GM21528 (cell line): ENCODE measurements at regions not wholly inside any gene's neighbourhood (a gene's known extent, or its start where the extent isn't known, plus 50 kb on each side); places are given as distances from the start of the nearest gene placed in this dataset.
"Not testable (repeated sequence)": the region's sequence is repeated elsewhere in the genome, so short reads cannot be mapped to it uniquely, and the experiment has no call there.

Source experiments
- ATAC-seq: cut with Tn5 transposase; IDR thresholded peaks from one replicate; pipeline ENCODE4 v1.9.1; 2021; ENCODE audit warnings: mild to moderate bottlenecking, moderate library complexity; ENCODE audit not compliant: unreplicated experiment, low FRiP score

DNA sequence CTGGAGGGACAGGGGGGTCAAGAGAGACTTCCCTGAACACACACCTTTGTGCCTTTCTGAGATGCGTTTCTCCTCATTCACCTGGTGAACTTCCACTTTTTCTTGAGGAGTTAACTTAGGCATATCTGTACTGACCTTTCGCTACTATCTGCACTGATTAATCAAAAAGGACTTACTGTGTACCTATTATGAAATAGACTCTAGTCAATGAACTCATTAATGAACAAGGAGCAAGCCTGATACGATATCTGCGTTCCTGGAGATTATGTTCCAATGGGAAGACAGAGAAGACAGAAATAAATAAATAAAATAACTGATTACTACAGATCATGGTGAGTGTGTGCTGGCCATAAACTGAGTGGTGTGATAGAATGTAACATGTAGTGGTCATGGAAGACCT is 157.2 kb upstream of the TBL1XR1 start:
- ATAC-seq, result no peak

DNA sequence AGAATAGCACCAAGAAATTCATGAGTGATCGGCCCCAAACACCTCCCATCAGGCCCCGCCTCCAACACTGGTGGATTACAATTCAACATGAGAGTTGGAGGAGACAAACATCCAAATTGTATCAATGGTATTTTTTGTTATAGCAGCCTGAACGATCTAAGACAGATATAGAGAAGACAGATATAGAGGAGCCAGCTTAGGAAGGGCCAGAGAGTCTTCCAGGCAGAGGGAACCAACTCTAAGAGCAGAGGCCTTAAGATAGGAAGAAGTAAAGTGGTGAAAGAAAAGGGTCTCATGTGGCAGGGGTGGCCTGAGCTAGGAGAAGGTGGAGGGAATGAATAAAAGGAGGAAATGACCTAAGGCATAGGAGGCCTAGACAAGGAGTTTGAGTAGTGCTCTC is 158.8 kb upstream of the TBL1XR1 start:
- no peak for ATAC-seq

DNA sequence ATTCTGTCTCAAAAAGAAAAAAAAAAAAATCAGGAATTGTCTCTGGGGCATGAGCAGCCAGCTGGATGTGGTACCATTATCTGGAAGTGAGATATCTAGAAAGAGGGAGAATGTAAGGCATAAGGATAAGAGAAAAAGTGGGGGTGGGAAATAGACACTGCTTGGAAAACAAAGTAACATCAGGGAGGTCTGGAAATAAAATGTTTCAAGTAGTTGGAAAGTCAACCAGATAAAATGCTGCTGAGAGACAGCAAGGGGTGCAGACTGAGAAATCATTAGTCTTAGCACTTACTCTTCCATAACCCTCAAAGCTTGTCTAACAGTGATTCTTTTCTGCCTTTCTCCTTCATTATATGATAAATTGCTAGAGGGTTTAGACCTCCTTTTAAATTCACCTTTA is 159.7 kb upstream of the TBL1XR1 start:
- no peak for ATAC-seq

DNA sequence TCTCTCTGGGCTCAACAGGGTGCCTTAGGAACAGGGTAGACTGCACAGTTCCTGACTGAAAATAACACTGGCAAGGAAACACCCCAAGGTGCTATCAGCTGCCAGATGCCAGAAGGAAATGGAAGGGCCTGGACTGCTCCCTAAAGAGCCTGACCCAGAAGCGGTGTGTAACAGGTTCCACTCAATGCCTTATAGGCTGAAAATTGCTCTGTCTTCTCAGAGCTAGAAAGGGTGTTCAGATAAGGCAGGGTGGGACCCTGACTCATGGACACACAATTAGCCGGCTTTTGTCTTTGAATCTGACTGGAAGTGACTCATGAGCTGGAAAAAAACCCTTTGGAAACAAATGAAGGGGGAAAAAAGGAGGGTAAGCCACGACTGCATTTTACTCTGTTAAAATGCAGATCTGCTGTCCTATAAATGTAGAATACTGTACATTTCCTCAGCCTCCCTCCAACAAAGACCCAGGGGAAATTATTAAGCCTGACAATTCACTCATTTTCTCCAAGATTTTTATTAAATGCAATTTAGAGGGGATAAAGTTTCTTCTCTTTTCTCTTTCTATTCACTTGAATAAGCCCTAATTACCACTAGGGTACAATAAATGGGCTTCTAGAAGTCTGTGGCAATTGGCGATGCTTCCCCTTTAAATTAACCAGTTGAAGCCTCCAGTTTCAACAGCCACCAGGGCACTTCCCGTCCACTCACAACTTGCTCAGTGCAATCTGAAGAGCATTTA is 160.2 kb upstream of the TBL1XR1 start:
- ATAC-seq, result no peak

DNA sequence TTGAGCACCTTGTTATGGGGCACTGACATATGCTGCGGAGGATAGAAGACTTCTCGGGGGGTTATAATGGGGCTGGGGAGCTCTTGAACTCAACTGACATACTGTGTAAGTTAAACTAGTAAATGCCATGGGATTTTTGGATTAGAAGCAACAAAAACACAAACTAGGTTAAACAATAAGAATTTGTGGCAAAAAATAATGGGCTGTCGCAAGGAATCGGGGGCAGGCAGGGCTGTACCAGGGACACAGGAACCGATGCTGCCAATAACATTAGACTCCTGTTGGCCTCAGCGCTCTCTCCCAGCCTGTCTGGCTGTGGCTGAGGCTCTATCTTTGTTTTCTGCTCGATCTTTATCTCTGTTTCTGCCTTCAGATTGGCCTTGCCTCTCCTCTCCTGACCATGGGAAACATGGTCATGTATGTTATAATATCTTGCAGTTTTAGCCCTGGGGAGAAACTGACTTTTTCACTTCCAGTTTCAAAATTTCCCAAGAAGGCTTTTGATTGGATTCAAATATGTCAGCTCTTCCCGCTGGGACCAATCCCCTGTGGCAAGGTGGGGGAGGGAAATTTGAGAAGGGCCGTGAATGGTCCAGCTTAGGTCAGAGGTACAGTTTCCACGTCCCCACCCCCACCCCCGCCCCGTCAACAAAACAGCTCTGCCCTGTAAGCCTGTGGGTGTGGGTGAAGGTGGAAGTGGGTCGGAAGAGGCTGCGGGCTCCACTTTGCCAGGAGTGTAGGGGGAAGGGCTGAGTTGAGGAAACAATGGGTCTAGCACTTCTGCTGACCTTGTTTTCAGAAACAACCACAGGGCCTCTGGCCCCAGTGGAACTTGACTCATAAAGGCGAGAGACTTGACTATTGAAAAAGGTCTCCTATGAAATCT is 161.1 kb upstream of the TBL1XR1 start:
- ATAC-seq, result peak; percentile 56

DNA sequence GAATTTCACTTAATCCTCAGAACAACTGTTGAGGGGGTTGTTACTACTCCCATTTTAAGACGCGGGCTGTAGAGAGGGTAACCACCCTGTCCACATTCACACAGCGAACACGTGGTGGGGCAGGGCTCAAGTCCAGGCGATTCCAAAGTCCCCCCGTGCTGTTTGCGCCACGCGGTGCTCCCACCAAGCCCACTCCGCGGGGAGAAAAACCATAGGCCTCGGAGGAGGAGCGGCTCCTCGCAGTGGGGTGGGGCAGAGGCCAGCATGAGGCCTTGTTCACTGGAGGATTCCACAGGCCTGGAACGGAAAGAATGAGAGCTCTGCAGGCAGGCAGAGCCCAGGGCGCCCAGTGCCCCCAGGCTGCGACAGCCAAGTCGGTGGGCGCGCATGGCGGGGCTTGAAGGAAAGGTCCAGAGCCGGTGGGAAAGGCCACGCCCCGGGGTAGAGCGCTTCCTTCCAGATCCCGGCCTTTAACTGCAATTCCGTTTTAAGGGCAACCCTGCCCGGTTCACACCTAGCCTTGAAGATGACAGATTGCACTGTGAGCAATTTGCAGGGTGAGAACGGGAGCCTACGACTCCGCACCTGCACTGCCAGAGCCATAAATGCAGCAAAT is 161.8 kb upstream of the TBL1XR1 start:
- ATAC-seq, result peak; percentile 23

DNA sequence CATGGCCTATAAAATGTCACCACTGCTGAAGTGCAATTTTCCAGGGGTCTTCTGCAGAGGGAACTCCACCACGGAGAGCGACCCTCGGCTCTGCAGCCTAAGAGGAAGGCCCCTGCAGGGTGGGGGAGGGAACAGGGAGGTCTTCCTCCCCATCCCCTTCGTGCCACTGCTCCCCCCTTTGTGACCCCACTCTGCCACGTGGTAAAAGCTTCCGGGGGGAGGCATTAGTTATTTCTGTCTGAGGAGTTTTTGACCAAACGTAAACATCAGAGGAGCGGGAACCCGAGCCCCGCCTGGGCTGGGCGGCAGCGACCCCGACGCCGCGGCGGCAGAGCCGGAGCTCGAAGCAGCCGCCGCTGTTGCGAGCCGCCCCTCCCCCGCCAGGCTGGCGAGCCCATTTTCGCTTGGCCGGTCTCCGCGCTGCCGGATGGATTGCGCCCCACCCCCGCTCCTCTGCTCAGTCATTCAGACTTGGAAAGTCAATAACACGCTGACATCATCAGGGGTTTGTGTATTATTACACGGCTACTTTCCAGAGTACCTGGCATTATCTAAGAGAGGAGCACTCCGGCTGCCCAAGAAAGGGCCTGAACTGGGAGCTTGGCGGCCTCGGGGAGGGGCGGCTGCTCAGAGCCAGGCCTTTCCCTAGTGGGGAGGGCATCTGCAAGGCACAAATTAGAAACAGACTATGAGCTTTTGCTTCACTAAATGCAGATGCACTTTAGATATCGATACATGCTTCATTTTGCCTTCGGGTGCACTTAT is 162.5 kb upstream of the TBL1XR1 start:
- peak; percentile 76 for ATAC-seq

DNA sequence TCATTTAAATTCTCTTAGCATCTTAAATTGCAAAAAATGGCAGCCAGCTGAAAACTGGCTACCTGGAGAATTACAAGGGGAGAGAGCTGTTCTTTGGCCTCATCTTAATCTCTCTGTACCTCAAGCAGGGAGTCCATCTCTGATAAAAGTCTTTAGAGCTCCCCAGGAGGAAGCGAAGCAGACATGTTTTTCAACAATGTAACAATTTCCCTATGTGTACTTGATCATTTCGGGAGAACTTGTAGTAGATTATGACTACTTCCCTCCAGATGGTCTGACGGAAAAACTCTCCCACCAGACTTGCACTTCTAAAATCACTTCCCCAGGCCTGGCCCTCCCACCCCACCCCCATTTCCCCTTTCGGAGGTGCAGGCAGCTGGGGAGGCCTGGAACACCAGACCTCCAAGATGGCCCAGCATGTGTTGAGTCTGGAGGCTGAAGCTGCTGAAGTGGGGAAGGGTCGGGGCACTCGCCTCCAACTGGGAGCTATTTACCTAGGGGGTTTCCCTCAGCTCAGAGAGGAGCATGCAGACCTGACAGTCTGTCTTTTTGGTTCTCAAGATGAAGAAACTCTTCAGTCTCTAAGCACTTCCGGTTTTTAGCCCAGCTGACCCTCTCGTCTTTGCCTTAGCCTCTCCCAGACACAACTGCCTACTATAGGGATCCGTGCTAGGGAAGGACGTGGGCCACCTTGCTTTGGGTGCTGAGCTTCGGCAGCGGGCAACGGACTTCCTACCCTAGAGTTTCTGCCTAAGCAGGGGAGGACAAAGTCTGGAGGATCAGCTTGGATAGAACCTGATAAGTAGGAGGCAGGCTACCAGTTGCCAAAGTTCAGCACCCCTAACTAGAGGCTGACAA is 164.0 kb upstream of the TBL1XR1 start:
- no peak for ATAC-seq

DNA sequence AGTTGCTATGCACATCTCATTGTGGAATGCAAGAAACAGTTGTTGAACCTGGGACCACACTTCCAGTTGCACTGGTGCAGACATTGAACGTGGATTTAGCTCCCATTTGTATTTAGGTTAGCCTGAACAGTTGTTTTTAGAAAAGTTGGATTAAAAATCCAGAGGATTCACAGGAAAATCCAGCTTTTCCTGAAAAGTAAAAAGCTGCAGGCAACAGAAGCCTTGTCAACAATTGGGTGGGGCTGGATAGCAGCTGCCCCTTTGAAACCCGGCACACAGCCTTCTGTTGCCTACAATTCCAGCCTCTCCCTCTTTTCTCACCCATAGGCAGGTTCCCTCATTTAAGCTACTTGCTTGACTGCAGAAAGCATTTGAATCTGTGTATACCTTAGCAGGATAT is 165.3 kb upstream of the TBL1XR1 start:
- no peak for ATAC-seq

DNA sequence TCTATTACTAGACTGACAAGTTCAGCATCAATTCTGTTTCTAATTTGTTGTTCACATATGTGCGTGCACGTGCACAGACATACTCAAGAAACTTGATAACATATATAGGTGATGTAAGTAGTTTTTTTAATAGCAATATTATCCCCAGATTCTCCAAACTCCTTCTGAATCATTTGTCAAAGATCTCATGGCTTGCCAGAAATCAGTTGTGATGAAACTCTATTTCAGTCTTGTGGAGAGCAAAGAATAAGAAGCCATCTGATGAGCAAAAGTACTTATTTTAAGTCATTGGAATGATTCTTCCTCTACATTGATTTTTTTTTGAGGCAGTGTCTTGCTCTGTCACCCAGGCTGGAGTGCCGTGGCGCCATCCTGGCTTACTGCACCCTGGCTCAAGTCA is 167.0 kb upstream of the TBL1XR1 start:
- no peak for ATAC-seq

DNA sequence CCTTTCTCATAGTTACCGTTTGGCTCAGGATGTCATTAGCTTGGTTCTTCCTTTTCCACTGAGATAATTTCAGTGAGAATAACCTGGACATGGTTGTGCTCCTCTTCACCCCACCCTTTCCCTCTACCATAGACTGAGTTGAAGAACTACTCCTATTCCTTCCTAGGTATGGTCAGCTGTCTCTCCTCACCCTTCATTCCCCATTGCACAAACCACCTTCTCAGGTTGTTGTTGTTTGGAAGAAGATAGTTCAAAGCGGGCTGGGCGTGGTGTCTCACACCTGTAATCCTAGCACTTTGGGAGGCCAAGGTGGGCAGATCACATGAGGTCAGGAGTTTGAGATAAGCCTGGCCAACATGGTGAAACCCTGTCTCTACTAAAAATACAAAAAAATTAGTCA is 168.0 kb upstream of the TBL1XR1 start:
- not testable (repeated sequence) for ATAC-seq

DNA sequence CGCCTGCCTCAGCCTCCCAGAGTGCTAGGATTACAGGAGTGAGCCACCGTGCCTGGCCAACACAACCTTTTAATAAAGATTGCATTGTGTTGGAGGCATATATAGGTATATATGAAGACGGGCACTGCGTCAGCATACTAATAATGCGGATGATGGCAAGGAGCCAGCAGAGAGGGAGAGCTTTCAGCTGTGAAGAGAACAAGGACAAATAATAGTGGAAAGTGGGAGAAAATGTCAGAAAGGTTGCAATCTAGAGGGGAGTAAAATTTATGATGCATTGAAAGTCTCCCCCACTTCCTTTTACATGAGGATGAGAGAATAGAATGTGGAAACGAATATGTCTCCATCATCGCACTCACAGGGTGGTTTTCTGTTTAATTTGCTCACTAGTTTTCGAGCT is 170.5 kb upstream of the TBL1XR1 start:
- no peak for ATAC-seq

DNA sequence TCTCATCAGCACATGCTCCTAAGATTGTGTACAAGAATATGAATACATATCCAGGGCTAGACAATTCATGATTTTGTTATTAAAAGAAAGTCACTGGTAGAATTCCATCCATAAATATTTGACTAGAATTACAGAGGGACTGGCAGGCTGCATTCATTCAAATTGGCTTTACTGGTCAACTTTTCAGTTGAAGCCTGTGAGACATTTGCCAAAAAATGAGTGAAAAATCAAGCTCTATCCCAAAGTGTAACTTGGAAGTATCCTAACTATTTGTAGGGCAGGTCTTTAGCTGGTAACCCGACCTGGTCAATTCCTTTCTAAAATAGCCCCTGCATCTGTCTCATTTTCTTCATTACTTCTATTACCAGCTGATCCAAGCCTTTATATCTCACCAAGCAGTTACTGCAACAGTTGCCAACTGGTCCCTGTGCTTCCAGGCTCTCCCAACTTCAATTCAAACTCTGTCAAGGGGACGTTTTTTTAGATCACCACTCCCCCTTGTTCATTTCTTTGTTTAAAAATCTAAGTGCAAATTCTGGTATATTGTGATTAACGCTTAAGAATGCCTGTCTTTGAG is 173.1 kb upstream of the TBL1XR1 start:
- ATAC-seq, result no peak

DNA sequence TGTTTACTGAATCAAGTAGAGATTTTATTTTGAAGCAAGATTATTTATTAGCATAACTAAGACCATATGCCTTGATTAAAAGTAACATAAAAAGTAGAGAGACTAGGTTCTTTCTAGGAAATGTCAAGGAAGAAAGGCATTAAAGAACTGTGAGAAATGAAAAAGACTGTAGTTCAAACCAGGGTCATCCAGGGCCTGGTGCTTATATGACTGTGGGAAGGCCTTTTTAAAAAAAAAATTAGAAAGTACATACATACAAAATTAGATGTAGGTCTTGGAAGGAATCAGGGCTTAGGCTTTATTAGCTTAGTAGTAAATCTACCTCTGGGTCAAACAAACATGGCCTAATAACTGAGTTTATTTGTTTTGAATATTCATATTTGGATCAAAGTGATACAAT is 173.9 kb upstream of the TBL1XR1 start:
- no peak for ATAC-seq

DNA sequence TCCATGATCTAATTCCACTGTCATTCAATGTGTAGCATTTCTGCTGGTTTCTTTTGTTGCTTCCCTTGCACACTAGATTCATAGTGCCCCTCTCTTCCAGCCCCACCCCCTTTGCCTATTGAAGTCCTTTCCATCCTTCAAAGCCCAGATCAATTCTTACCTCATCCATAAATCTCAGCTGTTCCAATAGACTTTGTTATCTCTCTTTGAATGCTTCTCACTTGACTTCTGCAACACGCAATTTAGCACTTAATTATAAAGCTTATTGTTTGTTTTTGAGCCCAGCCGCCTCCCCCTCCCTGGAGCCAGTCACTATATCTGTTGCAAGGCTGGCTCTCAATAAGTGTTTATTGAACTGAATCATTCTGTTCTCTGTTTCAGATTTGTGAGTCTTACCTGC is 174.6 kb upstream of the TBL1XR1 start:
- ATAC-seq, result no peak

DNA sequence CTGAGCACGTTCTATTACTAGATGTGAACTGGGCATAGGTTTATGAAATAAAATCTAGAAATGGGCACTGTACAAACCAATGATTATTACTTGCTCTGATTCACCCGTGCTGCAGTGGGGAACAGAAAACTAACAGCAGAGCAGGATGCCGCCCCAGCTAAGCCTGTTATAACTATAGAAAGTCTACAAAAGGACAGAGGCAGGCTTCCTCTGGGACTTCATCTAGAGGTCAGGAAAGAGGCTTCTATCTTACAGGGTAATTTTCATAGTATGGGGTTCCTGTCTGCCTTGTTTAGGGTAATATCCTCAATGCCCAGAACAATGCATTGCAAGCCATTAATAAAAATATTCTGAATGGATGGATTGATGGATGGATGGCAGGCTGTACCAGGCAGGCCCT is 177.0 kb upstream of the TBL1XR1 start:
- ATAC-seq, result no peak

DNA sequence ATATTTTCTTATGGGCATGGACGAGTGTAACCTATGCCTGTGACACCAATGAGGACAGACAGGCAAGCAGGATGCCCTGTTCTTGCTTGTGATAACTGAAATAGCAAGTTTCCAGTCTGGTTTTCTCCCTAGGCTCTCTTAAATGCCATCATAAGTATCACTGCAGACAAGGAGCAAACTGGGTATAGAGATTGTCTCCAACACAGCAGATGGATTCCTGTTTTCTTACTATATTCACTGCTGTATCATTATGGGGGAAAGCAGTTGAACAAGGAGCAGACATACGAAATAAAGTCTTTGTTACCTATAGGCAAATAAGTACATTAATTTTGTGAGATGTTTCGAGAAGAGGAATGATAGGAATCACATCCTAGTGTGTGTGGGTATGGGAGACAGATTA is 178.0 kb upstream of the TBL1XR1 start:
- ATAC-seq, result no peak

DNA sequence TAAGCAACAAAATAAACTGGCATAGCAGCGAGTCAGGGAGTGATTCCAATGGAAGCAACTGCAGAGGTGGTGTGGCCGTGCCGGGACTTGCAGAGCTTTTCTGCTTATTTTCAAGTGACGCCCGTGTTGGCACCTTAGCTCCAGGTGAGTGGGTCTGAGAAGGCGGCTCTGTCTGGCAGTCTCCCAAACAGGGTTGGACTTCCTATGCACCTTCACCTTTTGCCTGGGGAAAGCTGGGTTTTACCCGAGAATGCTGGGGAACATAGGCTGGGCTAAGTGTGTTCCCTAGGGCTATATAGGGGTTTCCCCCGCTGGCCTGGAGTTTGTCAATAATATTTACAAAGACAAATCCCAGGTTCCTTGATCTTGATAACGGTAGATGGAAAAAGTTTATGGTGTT is 179.9 kb upstream of the TBL1XR1 start:
- no peak for ATAC-seq

DNA sequence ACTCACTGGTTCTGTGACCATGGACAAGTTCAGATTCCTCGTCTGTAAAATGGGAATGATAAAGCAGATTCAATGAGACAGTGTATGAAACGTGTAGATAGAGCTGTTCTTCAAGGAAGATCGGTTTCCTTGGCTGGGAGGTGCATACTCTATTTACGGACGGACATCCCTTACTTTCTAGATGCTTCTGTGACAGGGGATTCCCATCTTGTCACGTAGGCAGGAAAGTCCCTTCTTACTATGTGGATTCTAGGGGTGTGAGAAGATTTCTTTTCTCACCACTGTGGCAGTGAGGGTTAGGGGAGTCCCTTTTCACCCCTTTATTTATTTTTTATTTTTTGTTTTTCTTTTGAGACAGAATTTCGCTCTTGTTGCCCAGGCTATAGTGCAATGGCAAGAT is 180.9 kb upstream of the TBL1XR1 start:
- no peak for ATAC-seq

DNA sequence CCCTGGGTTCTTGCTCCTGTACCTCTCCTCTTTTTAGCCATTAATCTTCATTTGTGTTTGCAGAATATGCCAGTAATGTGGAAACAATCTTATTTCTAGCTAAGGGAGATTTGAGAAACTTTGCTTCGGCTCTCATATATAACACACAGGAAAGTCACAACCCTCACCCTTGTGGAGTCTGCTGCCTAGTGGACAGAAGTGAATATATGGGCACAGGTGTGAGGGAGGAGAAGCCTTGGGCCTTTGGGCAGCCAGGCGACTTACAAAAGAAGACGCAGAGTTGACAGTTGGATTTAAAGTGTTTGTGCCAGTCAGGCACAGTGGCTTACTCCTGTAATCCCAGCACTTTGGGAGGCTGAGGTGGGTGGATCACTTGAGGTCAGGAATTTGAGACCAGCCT is 181.8 kb upstream of the TBL1XR1 start:
- no peak for ATAC-seq
